H1 (cell line): ENCODE measurements at regions not wholly inside any gene's neighbourhood (a gene's known extent, or its start where the extent isn't known, plus 50 kb on each side); places are given as distances from the start of the nearest gene placed in this dataset.

Experiments
- CTCF ChIP-seq, 3 experiments: IDR thresholded peaks; 1 replicate in 2 of 3; 2 replicates in 1 of 3; pipeline versions ENCODE4 v1.5.1 to v1.6.1; 2011; ENCODE audit warnings: low read length in 3 of 3, mild to moderate bottlenecking in 3 of 3, inconsistent platforms in 2 of 3, low read depth in 1 of 3, moderate library complexity in 1 of 3; ENCODE audit not compliant: insufficient read depth in 1 of 3; ENCODE audit errors: control extremely low read depth in 1 of 3
- EZH2 ChIP-seq: fragments of 200-600 bp; sonication (generic); IDR thresholded peaks from 2 replicates; pipeline ENCODE4 v1.7.1; 2012; ENCODE audit warnings: low read depth, mild to moderate bottlenecking, moderate library complexity, low read length, inconsistent platforms; ENCODE audit not compliant: severe bottlenecking
- HDAC6 ChIP-seq: IDR thresholded peaks from one replicate; pipeline ENCODE4 v1.7.1; 2012; ENCODE audit warnings: low read depth, mild to moderate bottlenecking, inconsistent platforms, low read length, moderate library complexity
- JUND ChIP-seq: IDR thresholded peaks from 2 replicates; pipeline ENCODE4 v1.6.1; 2011; ENCODE audit warnings: mild to moderate bottlenecking, improper control_type of control experiment, low read length
- NANOG ChIP-seq: IDR thresholded peaks from 2 replicates; pipeline ENCODE4 v1.6.1; 2011; ENCODE audit warnings: low read length, low read depth, mild to moderate bottlenecking, inconsistent platforms; ENCODE audit not compliant: insufficient read depth, poor library complexity, severe bottlenecking
- NRF1 ChIP-seq: IDR thresholded peaks from 2 replicates; pipeline ENCODE4 v1.6.1; 2011; ENCODE audit warnings: mild to moderate bottlenecking, low read depth, low read length, improper control_type of control experiment
- POLR2A ChIP-seq, 2 experiments: IDR thresholded peaks; 1 replicate in 1 of 2; 2 replicates in 1 of 2; pipeline ENCODE4 v1.6.1; 2011; ENCODE audit warnings: low read depth in 2 of 2, low read length in 2 of 2, mild to moderate bottlenecking in 2 of 2; ENCODE audit errors: control extremely low read depth in 1 of 2
- POLR2AphosphoS5 ChIP-seq: IDR thresholded peaks from 2 replicates; pipeline ENCODE4 v1.6.1; 2011; ENCODE audit warnings: low read depth, low read length
- RAD21 ChIP-seq, 2 experiments: IDR thresholded peaks in 1 of 2; conservative IDR thresholded peaks in 1 of 2; 2 replicates each; pipeline ENCODE4 v1.6.1; 2011; ENCODE audit warnings: low read depth in 2 of 2, low read length in 2 of 2, improper control_type of control experiment in 1 of 2, inconsistent platforms in 1 of 2, mild to moderate bottlenecking in 1 of 2, moderate library complexity in 1 of 2
- RFX5 ChIP-seq: IDR thresholded peaks from 2 replicates; pipeline ENCODE4 v1.6.1; 2011; ENCODE audit warnings: low read depth, low read length, improper control_type of control experiment, borderline replicate concordance
- TCF12 ChIP-seq: IDR thresholded peaks from 2 replicates; pipeline ENCODE4 v1.6.1; 2011; ENCODE audit warnings: low read depth, mild to moderate bottlenecking, low read length
- YY1 ChIP-seq: IDR thresholded peaks from 2 replicates; pipeline ENCODE4 v1.6.1; 2011; ENCODE audit warnings: low read depth, mild to moderate bottlenecking, low read length

- TF ChIP-seq YY1 (no peak), CTCF (IDR thresholded peaks at IDR 0.05; ENCODE audit: control extremely low read depth in 1 of 3, insufficient read depth in 1 of 3, low read depth in 1 of 3, low read length in 3 of 3) (no peak), EZH2 (no peak), POLR2AphosphoS5 (no peak), RFX5 (no peak), HDAC6 (no peak), NRF1 (no peak), JUND (no peak), NANOG (no peak), POLR2A (IDR thresholded peaks at IDR 0.05; ENCODE audit: control extremely low read depth in 1 of 2, low read depth in 2 of 2, low read length in 2 of 2) (no peak), RAD21 (IDR thresholded peaks at IDR 0.05 in 1 of 2, conservative IDR thresholded peaks at IDR 0.05 in 1 of 2; ENCODE audit: low read depth in 2 of 2, low read length in 2 of 2) (no peak), TCF12 (no peak)
Observed at GRCh38 chr6:33963136-33963750, 159.4 kb upstream of the MLN start.
